A673 (cell line): ENCODE measurements at regions not wholly inside any gene's neighbourhood (a gene's known extent, or its start where the extent isn't known, plus 50 kb on each side); places are given as distances from the start of the nearest gene placed in this dataset.
"Not testable (repeated sequence)": the region's sequence is repeated elsewhere in the genome, so short reads cannot be mapped to it uniquely, and the experiment has no call there.

Source experiments
- EZH2 ChIP-seq: fragments of 200-600 bp; sonication (generic); IDR thresholded peaks from 2 replicates; pipeline ENCODE4 v1.6.1; 2017; ENCODE audit warnings: borderline replicate concordance, low read depth, mild to moderate bottlenecking, mixed read lengths, antibody characterized with exemption, low read length; ENCODE audit not compliant: poor library complexity, severe bottlenecking
- TF ChIP-seq, protein P1 (sequence below): fragments of 300-800, 200-600 bp; sonication (generic); conservative IDR thresholded peaks from 2 replicates; pipeline ENCODE4 v1.5.1; 2017; ENCODE audit warnings: low read depth, mild to moderate bottlenecking, antibody characterized with exemption, low read length, moderate library complexity, mixed read lengths

DNA sequence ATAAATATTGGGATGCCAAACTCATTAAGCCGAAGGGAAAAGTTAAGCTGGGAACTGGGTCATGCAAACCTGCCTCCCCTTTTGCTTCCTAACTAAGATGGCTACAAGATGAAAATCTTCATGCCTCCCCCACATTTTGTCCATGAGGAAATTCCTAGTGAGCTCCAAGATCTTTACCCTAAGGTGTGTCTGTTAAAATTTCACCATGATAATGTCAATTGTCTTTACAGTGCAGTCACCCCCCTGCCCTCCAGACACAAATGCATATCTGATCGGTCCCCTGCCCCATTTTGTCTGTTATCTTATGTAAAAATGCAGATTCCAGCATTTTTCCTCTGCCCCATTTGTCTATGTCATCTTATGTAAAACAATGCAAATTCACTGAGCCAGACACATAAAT, 51.3 kb upstream of the GOLGA8Q start:
- TF ChIP-seq, protein P1, sequence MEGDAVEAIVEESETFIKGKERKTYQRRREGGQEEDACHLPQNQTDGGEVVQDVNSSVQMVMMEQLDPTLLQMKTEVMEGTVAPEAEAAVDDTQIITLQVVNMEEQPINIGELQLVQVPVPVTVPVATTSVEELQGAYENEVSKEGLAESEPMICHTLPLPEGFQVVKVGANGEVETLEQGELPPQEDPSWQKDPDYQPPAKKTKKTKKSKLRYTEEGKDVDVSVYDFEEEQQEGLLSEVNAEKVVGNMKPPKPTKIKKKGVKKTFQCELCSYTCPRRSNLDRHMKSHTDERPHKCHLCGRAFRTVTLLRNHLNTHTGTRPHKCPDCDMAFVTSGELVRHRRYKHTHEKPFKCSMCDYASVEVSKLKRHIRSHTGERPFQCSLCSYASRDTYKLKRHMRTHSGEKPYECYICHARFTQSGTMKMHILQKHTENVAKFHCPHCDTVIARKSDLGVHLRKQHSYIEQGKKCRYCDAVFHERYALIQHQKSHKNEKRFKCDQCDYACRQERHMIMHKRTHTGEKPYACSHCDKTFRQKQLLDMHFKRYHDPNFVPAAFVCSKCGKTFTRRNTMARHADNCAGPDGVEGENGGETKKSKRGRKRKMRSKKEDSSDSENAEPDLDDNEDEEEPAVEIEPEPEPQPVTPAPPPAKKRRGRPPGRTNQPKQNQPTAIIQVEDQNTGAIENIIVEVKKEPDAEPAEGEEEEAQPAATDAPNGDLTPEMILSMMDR = not testable (repeated sequence)
- not testable (repeated sequence) for TF ChIP-seq EZH2
